CD14-positive monocyte (primary cell): ENCODE measurements at regions not wholly inside any gene's neighbourhood (a gene's known extent, or its start where the extent isn't known, plus 50 kb on each side); places are given as distances from the start of the nearest gene placed in this dataset.

Experiments used
- DNase-seq, 3 donors: peaks; one replicate each; pipeline ENCODE4 v3.0.0-alpha.2; 2011 to 2022
- H2AFZ ChIP-seq: 2 replicates; pipeline ENCODE4 v1.6.0; 2012; ENCODE audit warnings: mild to moderate bottlenecking, low read depth, low read length, inconsistent platforms; ENCODE audit not compliant: insufficient read depth, poor library complexity, severe bottlenecking
- H3K27ac ChIP-seq, 2 donors: 1 replicate in 1 of 2; 2 replicates in 1 of 2; pipeline ENCODE4 v1.5.1; 2012 to 2013; ENCODE audit warnings: low read length in 2 of 2, control low read depth in 1 of 2, inconsistent platforms in 1 of 2, low read depth in 1 of 2, mild to moderate bottlenecking in 1 of 2
- H3K27me3 ChIP-seq, 2 donors: one replicate each; pipeline versions ENCODE4 v1.6.0 to v1.6.1; 2011 to 2013; ENCODE audit warnings: low read length in 2 of 2; ENCODE audit not compliant: control insufficient read depth in 2 of 2, insufficient read depth in 2 of 2
- H3K36me3 ChIP-seq, 2 donors: replicated peaks in 1 of 2; 1 replicate in 1 of 2; 2 replicates in 1 of 2; pipeline versions ENCODE4 v1.5.1 to v1.6.1; 2012 to 2013; ENCODE audit warnings: low read length in 2 of 2, control low read depth in 1 of 2, inconsistent platforms in 1 of 2, mild to moderate bottlenecking in 1 of 2; ENCODE audit not compliant: insufficient read depth in 2 of 2, control insufficient read depth in 1 of 2
- H3K4me1 ChIP-seq, 2 donors: 1 replicate in 1 of 2; 2 replicates in 1 of 2; pipeline versions ENCODE4 v1.5.1 to v1.6.1; 2012 to 2013; ENCODE audit warnings: low read length in 2 of 2, control low read depth in 1 of 2, inconsistent platforms in 1 of 2, mild to moderate bottlenecking in 1 of 2, moderate library complexity in 1 of 2; ENCODE audit not compliant: insufficient read depth in 2 of 2, control insufficient read depth in 1 of 2
- H3K4me2 ChIP-seq: replicated peaks from 2 replicates; pipeline ENCODE3; 2012; ENCODE audit warnings: low read length, moderate library complexity, mild to moderate bottlenecking; ENCODE audit not compliant: poor library complexity, severe bottlenecking; ENCODE audit errors: extremely low read depth
- H3K4me3 ChIP-seq, 3 experiments: fragments of 200-600 bp in 1 of 3; sonication (generic) in 1 of 3; replicated peaks in 1 of 3; 1 replicate in 2 of 3; 2 replicates in 1 of 3; pipeline ENCODE4 v1.5.1; 2011 to 2013; ENCODE audit warnings: low read length in 3 of 3, mild to moderate bottlenecking in 3 of 3, control low read depth in 2 of 3, low read depth in 2 of 3, inconsistent platforms in 1 of 3, moderate library complexity in 1 of 3
- H3K79me2 ChIP-seq: 2 replicates; pipeline ENCODE4 v1.6.0; 2012; ENCODE audit warnings: mild to moderate bottlenecking, control low read depth, inconsistent platforms, low read length, moderate library complexity; ENCODE audit not compliant: insufficient read depth
- H3K9ac ChIP-seq: 2 replicates; pipeline ENCODE4 v1.6.0; 2017; ENCODE audit warnings: low read length, mild to moderate bottlenecking; ENCODE audit not compliant: insufficient read depth, poor library complexity, severe bottlenecking
- H3K9me3 ChIP-seq, 2 donors: replicated peaks in 1 of 2; 1 replicate in 1 of 2; 2 replicates in 1 of 2; pipeline versions ENCODE4 v1.5.1 to v1.6.1; 2012 to 2013; ENCODE audit warnings: low read length in 2 of 2, control low read depth in 1 of 2; ENCODE audit not compliant: control insufficient read depth in 1 of 2, insufficient read depth in 1 of 2
- H4K20me1 ChIP-seq: 2 replicates; pipeline ENCODE4 v1.6.0; 2012; ENCODE audit warnings: mild to moderate bottlenecking, low read length, control low read depth, moderate library complexity; ENCODE audit not compliant: insufficient read depth
- H3K27ac Mint-ChIP-seq, 7 donors: one replicate each; pipeline ENCODE4 v1.8.0; 2020; ENCODE audit warnings: mild to moderate bottlenecking in 7 of 7, mixed read lengths in 7 of 7, moderate library complexity in 6 of 7, inconsistent platforms in 2 of 7
- H3K27me3 Mint-ChIP-seq, 3 donors: one replicate each; pipeline ENCODE4 v1.8.0; 2021 to 2022; ENCODE audit warnings: low read depth in 3 of 3, mild to moderate bottlenecking in 3 of 3, mixed read lengths in 3 of 3, moderate library complexity in 3 of 3, inconsistent platforms in 1 of 3
- H3K36me3 Mint-ChIP-seq, 2 donors: one replicate each; pipeline ENCODE4 v1.8.0; 2020; ENCODE audit warnings: mixed read lengths in 2 of 2, inconsistent platforms in 1 of 2, mild to moderate bottlenecking in 1 of 2
- H3K4me1 Mint-ChIP-seq: one replicate; pipeline ENCODE4 v1.8.0; 2020; ENCODE audit warnings: mild to moderate bottlenecking, mixed read lengths
- H3K4me3 Mint-ChIP-seq, 2 donors: one replicate each; pipeline ENCODE4 v1.8.0; 2020; ENCODE audit warnings: mild to moderate bottlenecking in 2 of 2, mixed read lengths in 2 of 2, moderate library complexity in 1 of 2
- H3K9me3 Mint-ChIP-seq, 7 donors: one replicate each; pipeline ENCODE4 v1.8.0; 2020 to 2022; ENCODE audit warnings: mixed read lengths in 7 of 7, mild to moderate bottlenecking in 6 of 7, moderate library complexity in 6 of 7, inconsistent platforms in 2 of 7
- WGBS: methylation state at CpG from one replicate; pipeline ENCODE4 v1.1.5; 2013; ENCODE audit warnings: missing lambda C conversion rate; ENCODE audit not compliant: insufficient coverage; 5-methylcytosine and 5-hydroxymethylcytosine counted together
- intact Hi-C, 2 donors: fragments of 100-400 bp; cut with micrococcal nuclease; formaldehyde crosslinking; loops; one replicate each; pipeline versions ENCODE4 v1.15.0 to v1.15.1; 2023
- TF ChIP-seq, protein P1 (sequence below): fragments of 200-600 bp; IDR thresholded peaks from one replicate; pipeline ENCODE4 v1.8.0; 2022; ENCODE audit warnings: antibody characterized with exemption, mild to moderate bottlenecking

DNA sequence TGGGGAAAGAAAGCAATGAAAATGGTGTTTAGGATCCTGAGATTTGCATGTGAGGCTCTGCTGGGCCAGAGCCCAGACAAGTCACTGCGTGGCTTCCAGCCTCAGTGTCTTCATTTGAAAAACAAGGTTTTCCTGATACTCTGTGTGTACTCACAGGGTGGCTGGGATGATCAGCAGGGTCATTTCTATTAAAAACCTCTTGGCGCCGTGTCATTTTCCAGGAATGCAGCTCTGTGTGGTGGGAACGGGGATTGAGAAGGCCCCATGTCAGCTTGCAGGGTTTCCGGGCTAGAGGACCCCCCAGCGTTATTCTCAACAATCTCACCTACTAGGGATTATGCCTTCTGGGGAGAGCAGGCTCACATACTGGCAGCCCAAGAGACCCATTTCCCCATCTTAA is 73.5 kb downstream of the FOXL1 start:
- intact Hi-C loops, result no loop called here
- Histone ChIP-seq H3K79me2 (no peaks in the 10 kb centered on the region), H3K27ac (no peak overlapping the region), H3K4me1 (no peaks in the 10 kb centered on the region), H3K9me3 (peaks cover 0 to 4% of the 10 kb centered on the region in 2 donors), H4K20me1 (no peaks in the 10 kb centered on the region), H3K4me3 (no peak overlapping the region), H3K36me3 (no peaks in the 10 kb centered on the region), H2AFZ (no peak overlapping the region), H3K9ac (no peak overlapping the region), H3K27me3 (no peaks in the 10 kb centered on the region), H3K4me2 (no peak overlapping the region)
- TF ChIP-seq, protein P1, sequence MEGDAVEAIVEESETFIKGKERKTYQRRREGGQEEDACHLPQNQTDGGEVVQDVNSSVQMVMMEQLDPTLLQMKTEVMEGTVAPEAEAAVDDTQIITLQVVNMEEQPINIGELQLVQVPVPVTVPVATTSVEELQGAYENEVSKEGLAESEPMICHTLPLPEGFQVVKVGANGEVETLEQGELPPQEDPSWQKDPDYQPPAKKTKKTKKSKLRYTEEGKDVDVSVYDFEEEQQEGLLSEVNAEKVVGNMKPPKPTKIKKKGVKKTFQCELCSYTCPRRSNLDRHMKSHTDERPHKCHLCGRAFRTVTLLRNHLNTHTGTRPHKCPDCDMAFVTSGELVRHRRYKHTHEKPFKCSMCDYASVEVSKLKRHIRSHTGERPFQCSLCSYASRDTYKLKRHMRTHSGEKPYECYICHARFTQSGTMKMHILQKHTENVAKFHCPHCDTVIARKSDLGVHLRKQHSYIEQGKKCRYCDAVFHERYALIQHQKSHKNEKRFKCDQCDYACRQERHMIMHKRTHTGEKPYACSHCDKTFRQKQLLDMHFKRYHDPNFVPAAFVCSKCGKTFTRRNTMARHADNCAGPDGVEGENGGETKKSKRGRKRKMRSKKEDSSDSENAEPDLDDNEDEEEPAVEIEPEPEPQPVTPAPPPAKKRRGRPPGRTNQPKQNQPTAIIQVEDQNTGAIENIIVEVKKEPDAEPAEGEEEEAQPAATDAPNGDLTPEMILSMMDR, result no peak
- 75% methylated on average over 1 of the region's 6 CpGs for WGBS
- Mint-ChIP-seq H3K27ac (no peak overlapping the region), H3K9me3 (peaks cover 0 to 7% (median 4%) of the 10 kb centered on the region in 7 donors), H3K36me3 (no peaks in the 10 kb centered on the region), H3K4me3 (no peak overlapping the region), H3K4me1 (no peaks in the 10 kb centered on the region), H3K27me3 (peaks cover 0 to 16% (median 0%) of the 10 kb centered on the region in 3 donors)
- DNase-seq, result no peak

DNA sequence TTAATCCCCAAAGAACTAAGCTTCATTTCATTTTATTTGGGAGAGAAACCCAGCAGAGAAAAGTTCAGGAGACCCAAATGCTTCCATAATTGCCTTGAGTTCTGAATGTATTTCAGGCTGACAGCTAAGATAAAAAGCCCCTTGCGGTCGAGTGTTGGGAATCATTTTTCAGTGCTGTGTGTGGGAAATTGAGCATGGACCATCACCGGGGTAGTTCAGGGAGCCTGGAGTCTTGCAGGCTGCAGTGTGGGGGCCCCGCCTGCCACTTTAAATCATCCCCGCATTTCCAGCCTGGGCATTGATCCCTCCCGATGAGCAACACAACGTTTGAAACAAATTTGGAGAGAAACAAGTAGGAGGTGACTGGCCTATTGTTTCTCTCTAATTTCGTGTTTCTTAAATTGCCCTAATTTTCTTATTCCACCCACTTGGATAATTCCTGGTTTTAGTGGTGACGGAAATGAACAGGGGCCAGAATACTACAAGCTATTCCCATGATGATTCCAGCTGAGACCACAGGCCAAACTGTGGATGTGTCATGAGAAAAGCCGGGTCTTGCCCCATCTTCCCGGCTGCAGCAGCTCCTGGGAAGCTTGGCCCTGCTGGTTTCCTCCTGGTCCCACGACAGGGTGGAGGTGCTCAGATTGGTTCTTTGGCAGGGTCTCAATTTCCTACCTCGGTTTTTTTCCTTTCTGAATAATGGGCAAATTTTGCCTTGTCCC is 75.1 kb downstream of the FOXL1 start:
- H3K79me2 ChIP-seq, result no peaks in the 10 kb centered on the region
- H3K9me3 Mint-ChIP-seq, result peaks cover 0 to 4% (median 0%) of the 10 kb centered on the region in 7 donors
- intact Hi-C loops, result no loop called here
- no peaks in the 10 kb centered on the region for H3K4me1 ChIP-seq
- TF ChIP-seq, protein P1, result no peak
- H3K4me3 ChIP-seq, result no peak overlapping the region
- H3K4me2 ChIP-seq, result no peak overlapping the region
- H3K27ac Mint-ChIP-seq, result no peak overlapping the region
- no peaks in the 10 kb centered on the region for H4K20me1 ChIP-seq
- H3K4me3 Mint-ChIP-seq, result no peak overlapping the region
- WGBS, result 90% methylated on average over 5 of the region's 13 CpGs
- H3K9me3 ChIP-seq, result no peaks in the 10 kb centered on the region
- H2AFZ ChIP-seq, result no peak overlapping the region
- H3K4me1 Mint-ChIP-seq, result no peaks in the 10 kb centered on the region
- no peaks in the 10 kb centered on the region for H3K36me3 Mint-ChIP-seq
- no peak overlapping the region for H3K9ac ChIP-seq
- no peaks in the 10 kb centered on the region for H3K36me3 ChIP-seq
- no peaks in the 10 kb centered on the region for H3K27me3 ChIP-seq
- no peak for DNase-seq
- H3K27ac ChIP-seq, result no peak overlapping the region
- H3K27me3 Mint-ChIP-seq, result peaks cover 2 to 10% (median 4%) of the 10 kb centered on the region in 3 donors
